Left hindlimb (tissue), 1 donor: ENCODE measurements at regions not wholly inside any gene's neighbourhood (a gene's known extent, or its start where the extent isn't known, plus 50 kb on each side); places are given as distances from the start of the nearest gene placed in this dataset.
A peak's percentile ranks its signal among the peaks of the same experiment; 100 is the strongest.

Experiments
- DNase-seq: peaks from one replicate; pipeline ENCODE4 v3.0.0-alpha.2; 2018

DNA sequence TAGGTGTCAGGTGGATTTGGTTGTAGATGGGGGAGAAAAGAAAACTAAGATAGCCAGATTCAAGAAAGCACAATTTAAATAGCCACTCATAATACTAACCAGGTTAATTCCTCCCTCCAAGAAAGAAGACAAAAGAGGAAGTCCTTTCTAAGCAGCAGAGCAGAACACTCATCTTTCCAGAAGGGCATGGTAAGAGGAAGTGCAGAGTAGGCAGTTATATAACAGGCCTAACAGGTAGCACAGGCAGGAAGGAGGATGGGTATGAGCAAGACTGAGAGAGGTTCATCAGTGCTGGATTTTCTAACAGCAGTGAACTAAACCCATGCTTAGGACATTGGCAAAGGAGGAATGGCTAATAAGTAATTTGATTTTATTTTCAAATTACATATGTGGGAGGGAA is 517.5 kb downstream of the PLPP3 start:
- no peak for DNase-seq

DNA sequence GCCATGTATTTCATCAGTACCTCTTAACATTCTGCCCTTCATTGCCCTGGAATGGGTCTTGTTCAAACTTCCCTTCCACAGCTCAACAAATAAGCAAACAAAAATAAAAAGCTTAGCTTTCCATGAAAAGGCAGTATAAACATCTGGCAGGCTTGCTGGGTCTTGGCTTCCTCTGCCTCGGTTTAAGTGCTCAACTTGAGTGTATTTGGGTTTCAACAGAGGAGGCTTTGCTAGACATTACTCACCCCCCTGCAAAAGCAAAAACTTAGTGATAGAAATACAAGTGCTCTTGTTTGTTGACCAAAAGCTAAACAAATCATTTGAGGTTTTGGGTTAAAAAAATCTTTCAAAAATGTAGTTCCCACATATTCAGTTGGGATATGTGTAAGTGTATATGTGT is 518.5 kb downstream of the PLPP3 start:
- peak; percentile 50 for DNase-seq

DNA sequence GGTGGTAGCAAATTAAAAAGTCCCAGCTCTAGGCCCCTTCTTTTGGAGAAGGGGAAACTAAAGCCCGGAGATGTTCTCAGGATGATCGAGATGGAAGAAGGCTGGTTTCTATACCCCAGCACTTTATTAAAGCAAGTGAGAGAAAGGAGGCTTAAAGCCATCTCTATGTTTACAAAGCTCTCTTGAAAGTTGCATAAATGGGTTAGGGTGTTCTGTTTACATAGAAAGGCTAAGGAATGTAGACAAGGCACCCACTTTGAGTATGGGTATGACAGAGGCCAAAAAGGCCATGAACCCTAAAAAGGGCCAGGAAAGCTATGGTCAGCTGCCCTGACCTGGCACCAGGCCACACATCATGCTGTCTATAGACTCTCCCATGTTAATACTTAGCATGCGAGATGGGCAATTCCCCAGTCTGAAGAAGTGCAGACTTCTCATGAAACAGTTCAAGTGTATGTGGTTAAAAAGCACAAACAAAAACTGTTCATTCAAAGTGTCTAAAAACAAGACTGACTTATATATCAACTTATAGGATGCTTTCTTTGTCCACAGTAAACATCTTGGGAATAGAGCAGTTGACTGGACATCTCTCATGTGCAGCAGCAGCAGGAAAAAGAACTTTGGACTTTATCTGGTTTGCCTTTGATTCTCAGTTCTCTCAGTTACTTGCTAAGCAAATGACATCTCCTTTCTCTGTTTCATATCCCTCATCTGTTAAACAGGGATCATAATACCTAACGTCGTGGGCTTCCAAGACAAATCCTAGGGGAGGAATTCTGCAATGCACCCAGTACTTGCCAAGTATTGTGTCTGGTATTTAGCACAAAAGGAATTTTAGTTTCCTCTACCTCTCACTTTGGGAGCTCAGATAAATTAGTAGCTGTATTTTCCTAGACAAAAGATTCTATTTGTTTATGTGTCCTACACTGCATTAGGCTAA is 521.6 kb downstream of the PLPP3 start:
- no peak for DNase-seq

DNA sequence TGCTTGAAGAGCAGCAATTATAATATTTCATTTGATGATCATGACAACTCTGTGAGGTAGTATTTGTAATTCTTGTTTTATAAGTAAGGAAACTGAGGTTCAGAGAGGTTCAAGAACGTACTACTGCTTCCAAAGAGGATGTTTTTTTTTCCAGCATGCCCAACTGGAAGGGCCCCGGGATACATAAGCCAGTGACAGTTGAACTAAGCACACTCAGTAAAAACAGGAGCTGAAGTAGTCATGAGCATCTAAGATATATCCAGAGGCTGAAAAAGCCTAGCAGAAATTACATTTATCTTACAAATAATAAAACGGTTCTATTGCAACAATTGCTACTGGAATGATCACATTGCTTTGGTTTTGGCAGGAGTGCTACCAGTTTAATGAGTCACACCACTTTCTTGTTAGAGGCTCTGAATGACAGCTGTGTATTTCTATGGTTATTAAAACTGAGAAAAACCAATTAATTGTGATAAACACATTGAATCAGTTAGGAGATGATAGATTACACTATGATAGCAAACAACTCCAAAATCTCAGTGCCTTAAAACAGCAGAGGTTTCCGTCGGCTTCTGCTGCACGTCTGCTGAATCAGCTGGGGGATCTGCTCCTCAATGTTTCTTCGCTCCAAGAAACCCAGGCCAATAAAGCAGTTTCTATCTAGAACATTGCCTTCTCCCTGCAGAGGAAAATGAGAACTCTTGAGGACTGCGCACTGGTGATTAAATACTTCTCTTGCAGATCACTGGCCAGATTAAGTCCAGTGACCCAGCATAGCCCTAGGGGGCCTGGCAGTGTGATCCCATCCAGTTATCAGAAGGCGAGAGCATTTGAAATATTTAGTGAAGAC is 522.7 kb downstream of the PLPP3 start:
- no peak for DNase-seq

DNA sequence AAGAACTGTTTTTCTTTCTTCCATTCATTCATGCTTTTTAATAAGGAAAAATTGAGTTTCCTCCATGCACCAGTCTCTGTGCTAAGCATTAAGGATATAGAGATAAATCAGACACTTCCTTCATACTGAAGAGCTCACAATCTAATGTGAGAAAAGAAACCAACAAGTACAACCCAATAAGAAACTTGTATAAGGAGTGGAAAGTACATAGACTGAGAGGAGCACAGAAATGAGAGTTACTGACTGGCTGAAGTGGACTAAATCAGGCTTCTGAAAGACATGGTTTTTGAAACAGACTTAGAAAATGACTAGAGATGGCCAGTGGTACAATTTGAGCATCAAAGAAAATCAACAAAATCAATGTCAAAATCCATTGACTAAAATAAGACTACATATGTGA is 524.4 kb downstream of the PLPP3 start:
- no peak for DNase-seq

DNA sequence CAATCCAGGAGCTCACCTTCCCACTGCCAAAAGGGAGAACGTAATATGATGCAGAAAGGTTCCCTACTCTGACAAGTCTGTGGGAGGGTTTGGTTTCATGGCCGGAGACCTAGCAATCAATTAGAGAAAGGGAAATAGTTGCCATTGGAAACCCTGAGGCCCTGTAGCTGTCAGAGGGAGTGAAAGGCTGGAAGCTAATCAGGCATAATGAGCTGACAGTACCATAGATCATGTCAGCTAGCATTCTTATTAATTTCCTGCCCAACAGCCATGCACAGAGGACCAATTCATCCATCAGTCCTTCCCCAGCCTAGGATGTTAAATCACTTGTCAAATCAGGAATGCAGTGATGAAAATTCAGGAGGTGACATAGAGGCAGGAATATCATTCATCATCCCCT is 527.3 kb downstream of the PLPP3 start:
- no peak for DNase-seq

DNA sequence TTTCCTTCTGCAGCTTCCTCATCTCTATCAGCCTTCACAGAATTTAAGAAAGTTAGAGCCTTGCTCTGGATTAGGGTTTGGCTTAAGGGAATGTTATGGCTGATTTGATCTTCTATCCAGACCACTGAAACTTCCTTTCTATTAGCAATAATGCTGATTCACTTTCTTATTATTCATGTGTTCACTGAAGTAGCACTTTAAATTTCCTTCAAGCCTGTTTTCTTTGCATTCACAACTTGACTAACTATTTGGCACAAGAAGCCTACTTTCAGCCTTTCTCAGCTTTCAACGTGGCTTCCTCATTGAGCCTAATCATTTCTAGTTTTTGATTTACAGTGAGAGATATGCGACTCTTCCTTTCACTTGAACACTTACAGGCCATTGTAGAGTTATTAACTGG is 528.5 kb downstream of the PLPP3 start:
- DNase-seq, result no peak

DNA sequence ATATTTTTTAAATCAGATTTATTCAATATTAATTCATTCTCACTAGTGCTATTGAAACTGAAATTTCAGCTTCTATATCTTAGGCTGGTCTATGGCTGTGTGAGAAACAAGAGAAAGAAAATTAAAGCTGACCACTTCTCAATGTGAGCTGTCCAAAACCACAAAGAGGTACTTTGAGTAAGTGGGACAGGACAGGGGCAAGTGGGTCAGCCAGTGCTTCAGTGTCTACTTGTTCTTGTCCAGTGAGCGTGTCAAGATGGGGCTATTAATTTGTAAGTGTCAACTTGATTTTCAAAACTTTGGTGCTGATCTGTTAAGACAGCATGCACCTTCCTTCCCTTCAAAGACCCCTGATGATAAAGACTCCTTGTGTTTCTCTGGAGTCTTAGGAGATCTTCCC is 533.9 kb downstream of the PLPP3 start:
- DNase-seq, result no peak

DNA sequence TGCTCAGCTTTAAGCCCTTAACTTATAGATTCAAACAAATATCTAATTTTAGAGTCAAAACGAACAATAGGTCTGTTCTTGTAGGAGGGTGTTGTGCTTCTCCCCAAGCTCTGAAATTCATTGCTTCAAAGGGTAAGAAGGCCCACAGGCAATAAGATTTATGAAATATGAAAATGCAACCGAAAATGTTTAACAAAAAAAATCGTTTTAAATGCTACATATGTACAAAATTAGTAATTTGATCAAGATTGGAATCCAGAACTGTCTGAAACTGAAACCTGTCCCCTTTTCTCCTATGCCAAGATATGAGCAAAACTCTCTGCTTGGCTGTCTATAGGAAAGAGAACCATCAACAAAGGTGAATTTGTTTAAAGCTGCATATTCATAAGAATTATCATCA is 534.3 kb downstream of the PLPP3 start:
- DNase-seq, result no peak

DNA sequence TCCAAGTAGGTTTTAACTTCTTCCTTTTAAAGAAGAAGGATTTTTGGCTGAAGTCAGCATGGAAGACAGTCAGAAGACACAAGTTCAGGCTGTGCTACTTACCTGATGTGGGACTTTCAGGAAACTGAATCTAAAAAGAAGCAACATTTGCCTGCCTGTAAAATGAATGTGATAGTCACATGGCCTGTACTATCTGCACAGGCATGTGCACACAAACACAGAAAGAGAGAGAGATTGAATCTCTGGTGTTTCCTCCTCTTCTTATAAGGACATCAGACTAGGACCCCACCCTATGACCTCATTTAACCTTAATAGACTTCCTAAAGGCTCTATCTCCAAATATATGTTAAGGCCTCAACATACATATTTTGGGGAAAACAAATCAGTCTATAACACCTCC is 542.9 kb downstream of the PLPP3 start:
- no peak for DNase-seq

DNA sequence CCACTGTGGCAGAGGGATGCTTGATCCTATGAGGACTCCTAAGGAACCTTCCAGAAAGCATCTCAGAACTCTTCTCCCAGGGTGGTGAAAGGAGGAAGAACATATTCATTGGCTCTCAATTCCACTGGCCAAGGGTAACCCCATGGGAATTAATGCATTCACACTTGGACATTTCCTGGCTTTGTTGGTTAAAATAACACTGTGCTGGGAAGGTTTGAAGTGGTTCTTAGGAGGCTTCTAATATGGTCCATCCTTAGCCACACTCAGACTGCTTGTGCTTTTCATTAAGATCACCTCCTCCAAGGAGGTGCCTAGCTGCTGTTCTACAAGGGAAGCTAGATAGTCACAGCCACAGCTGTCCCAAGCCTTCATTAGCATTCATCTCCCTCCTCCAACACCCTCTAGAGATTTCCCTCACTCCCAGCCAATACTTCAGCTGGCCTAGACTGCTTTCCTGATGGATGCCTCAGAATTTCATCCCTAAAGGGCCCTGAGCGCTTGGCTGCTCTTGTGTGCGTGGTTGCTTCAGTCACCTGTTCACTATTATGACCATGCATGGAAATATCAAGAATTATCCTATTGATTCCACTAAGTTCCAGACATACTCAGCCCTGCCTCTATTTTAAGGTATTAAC is 544.4 kb downstream of the PLPP3 start:
- DNase-seq, result no peak

DNA sequence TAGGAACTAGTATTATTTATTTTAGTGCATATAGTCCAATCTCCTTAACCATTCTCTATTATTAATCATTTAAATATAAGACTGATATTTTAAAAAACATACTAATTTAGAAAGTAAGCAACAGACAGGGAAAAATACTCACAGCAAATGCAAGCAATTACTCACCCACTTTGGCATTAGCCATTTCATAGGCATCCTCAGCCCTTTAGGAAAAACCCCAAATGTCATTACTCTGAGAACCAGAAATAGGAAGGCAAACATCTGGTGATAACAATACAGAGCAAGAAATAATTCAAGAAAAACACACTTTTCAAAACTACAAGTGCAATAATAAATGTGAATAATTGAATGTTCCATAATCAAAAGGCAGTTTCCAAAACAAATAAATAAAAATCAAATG is 545.1 kb downstream of the PLPP3 start:
- no peak for DNase-seq

DNA sequence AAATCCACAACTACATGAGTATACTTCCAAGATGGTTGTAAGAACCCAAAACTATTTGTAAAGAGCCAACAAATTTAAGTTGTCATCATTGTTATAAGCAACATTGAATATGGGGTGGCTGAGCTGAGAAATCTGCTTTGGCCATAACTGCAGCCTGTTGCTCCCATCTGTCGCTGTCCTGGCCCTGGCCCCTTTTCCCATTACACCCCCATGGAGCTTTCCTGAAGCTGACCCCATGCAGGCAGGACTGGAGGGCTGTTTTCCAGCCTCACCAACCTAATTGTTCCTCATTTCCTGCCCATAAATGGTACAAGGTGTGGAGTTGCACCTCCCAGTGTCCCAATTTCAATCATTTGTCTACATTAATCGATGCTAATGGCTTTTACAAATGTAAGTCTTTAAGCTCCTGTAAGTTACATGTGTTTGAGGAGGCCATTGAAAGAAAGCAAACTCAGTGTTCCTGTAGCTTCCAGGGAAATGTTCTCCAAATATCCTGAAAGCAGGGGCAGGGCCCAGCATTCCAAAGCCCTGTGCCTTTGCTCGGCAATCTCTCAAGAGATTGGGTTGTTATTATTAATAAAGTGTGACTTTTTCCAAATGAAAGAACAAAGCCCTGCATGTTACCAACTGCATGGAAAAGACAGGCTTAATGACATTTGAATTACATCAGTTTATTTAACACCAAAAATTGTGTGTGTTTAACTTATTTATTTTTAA is 545.9 kb downstream of the PLPP3 start:
- no peak for DNase-seq

DNA sequence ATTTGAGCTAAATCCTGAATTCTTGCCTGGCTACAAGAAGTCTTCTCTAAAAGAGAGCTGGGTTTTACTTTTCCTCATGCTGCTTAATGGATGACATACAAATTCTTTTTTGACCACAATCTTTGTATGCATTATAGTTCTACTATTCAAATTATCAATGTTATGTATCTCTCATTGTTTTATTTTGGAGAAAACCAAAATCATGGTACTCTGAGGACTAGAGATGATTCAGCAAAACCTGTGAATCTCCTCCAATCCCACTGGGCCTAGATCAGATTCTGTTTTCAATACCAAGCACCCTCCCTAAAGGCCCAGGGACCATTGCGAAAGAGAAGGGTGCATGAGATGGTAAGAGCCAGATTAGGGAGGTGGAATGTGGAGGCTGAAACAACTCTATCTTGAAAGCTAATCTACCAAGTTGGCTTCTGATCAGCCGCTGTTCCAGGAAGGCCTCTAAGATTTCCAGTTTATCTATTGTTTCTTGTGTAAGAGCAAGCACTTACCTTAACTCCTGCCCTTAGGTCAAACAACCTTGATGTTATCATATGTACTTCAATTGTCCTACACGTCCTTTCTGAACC is 547.2 kb downstream of the PLPP3 start:
- no peak for DNase-seq

DNA sequence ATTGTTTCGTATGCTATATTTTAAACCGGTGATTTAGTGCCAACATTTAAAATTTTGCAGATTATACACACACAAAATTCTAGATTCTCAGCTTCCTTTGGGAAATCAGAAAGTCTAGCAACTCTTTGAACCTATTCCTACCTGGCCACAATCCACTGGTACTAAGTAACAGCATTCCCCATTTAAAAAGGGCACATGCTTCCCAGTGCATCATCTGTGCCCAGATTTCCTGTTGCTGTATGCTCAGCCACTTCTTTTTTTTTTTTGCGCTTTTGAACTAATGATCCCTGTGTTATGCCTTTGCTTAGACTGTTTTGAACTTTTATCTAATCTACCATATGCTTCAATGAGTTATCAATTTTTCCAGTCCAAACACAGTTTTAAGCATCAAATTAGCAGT is 548.4 kb downstream of the PLPP3 start:
- no peak for DNase-seq

DNA sequence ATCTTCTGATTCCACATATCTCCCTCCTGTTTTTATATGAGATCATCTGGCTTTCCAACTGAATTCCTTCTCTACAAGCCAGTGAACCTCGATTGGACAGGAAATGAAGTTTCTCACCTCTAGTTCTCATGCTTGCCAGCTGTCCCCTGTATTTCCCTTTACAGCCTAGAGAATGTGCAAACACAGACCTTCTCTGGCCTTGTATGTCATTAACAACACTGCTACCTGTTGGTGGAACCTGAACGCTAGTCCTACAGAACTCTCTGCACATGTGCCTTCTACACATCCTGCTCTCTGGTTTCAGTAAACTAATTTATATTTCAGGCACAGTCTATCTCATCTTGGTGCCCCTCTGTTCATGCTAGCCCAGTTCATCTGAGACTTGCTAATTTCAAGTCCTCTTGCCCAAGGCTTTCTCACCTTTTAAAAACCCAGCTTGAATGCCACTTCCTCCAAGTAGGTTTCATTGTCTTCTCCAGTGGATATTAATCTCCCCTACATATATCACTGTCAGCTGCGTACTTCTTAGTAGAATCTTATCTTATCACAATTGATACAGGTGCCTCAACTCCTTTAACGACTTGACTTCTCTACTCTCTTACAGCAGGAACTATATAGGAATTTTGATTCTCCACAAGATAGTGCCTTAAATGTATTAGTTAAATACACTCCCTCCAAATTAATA is 549.9 kb downstream of the PLPP3 start:
- DNase-seq, result no peak

DNA sequence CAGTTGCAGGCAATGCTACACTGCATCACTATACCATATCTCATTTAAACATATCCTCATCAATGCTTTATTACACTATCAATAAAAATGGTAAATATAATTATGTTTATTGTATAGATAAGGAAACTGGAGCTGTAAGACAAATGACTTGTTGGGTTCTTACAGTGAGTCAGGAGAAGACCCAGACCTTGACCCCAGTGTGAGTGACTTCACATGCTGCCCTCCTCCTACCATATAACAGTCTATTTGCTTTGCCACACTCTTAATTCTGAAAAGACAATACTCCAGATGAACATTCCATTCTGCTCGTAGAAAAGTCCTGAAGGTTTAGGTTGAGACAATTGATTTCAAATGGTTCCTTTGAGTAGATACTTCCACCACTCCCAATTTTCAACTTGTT is 550.5 kb downstream of the PLPP3 start:
- DNase-seq, result no peak

DNA sequence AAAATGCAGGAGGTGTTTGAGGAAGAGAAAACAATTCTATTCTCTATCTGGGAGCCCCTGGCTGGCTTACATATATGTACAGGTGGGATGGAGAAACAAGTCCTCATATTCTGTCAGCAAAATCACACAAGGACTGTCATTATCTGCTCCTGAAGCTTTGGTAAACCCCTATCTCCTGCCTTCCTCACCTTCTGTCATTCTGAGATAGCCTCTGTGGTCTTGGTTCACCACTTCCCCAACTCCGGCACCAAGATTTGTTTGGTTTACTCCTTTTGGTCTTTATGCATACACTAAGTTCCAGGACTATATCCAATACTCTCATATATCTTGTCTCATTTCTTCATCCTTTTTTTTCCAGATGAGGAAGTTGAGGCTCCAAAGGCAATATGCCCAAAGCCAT is 551.1 kb downstream of the PLPP3 start:
- DNase-seq, result no peak

DNA sequence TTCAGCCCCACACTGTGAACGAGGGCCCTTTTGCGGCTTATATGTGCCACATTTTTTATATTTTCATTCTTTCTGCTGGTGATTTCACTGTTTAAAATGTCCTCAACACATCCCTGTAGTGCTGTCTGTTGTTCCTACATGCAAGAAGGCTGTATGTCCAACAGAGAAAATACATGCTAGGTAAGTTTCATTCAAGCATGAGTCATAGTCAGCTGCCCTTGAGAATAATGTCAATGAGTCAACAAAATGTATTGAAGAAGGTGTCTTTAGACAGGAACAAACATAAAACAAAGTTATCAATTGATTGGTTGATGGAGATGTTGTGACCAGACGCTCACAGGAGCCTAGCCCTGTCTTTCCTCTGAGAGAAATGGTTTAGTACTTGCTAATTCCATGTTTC is 553.4 kb downstream of the PLPP3 start:
- DNase-seq, result no peak

DNA sequence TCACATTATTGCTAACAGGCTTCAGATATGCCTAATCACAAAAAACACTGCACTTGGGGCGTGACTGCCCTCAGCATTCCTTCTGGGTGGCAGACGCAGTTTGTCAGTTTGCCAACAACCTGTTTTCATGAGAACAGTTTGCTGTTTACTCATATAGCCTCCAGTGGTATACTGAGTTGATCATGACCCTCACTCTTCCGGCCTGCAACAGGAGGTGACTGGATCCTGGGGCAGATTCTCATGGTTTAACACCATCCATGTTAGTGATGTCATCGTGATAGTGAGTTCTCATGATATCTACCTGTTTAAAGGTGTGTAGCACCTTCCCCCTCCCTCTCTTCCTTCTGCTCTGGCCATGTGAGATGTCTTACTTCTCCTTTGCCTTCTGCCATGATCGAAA is 555.2 kb downstream of the PLPP3 start:
- no peak for DNase-seq

DNA sequence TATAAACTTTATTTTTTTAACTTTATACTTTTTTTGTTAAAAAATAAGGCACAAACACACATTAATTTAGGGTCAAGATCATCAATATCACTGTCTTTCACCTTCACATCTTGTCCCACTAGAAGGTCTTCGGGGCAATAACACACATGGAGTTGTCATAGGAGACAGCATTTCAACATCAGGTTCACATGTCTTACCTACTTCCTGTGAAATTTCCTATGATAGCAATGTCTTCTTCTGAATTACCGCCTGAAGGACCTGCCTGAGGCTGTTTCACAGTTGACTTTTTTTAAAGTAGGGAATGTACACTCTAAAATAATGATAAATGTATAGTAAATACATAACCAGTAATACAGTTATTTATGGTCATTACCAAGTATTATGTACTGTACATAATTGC is 559.4 kb downstream of the PLPP3 start:
- no peak for DNase-seq

DNA sequence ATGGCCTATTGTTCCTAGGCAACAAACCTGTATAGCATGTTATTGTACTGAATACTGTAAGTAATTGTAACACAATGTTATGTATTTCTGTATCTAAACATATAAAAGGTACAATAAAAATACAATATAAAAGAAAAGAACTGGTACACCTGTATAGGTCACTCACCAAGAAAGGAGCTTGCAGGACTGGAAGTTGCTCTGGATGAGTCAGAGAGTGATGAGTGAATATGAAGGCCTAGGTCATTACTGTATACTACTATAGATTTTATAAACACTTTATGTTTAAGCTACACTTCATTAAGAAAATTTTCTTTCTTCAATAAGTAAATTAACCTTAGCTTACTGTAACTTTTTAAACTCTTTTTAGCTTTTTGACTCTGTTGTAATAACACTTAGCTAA is 559.9 kb downstream of the PLPP3 start:
- DNase-seq, result no peak
